Activated T-helper 17 cell treated with anti-CD3 and anti-CD28 coated beads, Interleukin-2, amount 50 U/mL, for 72 hours (primary cell): ENCODE measurements at regions not wholly inside any gene's neighbourhood (a gene's known extent, or its start where the extent isn't known, plus 50 kb on each side); places are given as distances from the start of the nearest gene placed in this dataset.
"Not testable (repeated sequence)": the region's sequence is repeated elsewhere in the genome, so short reads cannot be mapped to it uniquely, and the experiment has no call there.

ENCODE experiments used
- ATAC-seq: fragments of 150-1000 bp; cut with Tn5 transposase; replicated peaks from 2 replicates; pipeline ENCODE4 v1.10.0; 2021; ENCODE audit warnings: mild to moderate bottlenecking, moderate library complexity
- H3K27ac Mint-ChIP-seq: one replicate; pipeline ENCODE4 v1.8.0; 2022; ENCODE audit warnings: mixed read lengths
- H3K27me3 Mint-ChIP-seq: one replicate; pipeline ENCODE4 v1.8.0; 2022; ENCODE audit warnings: mixed read lengths
- H3K36me3 Mint-ChIP-seq: one replicate; pipeline ENCODE4 v1.8.0; 2022; ENCODE audit warnings: low read depth, mild to moderate bottlenecking, mixed read lengths
- H3K4me1 Mint-ChIP-seq: one replicate; pipeline ENCODE4 v1.8.0; 2022; ENCODE audit warnings: mixed read lengths
- H3K4me3 Mint-ChIP-seq: one replicate; pipeline ENCODE4 v1.8.0; 2022; ENCODE audit warnings: mild to moderate bottlenecking, mixed read lengths
- H3K9me3 Mint-ChIP-seq: one replicate; pipeline ENCODE4 v1.8.0; 2022; ENCODE audit warnings: mixed read lengths

- Mint-ChIP-seq H3K4me1 (no peaks in the 10 kb centered on the region), H3K27me3 (no peaks in the 10 kb centered on the region), H3K27ac (no peak overlapping the region), H3K4me3 (no peak overlapping the region), H3K9me3 (peaks cover 3% of the 10 kb centered on the region), H3K36me3 (no peaks in the 10 kb centered on the region)
- ATAC-seq: no peak
Observed at GRCh38 chr3:88996691-88997090, 110.7 kb upstream of the EPHA3 start.

DNA sequence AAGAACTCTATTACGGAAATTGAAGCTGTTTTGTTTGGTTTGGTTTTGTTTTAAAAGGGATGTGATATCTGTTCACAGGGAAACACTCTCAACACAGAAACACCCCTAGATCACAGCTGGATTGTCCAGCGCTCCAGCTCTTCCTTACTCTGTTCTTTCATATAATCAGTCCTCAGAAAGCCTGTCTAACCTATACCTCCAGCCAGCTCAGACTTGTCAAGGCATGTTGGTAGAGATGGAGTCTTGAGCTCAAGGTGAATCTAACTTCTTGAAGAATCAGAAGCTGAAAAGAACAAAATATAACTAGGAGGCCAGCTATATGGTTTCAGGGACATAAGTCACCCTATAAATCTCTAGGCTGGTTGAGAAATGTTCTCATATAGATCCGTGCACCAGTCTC is 110.2 kb upstream of the EPHA3 start:
- Mint-ChIP-seq H3K4me3 (no peak overlapping the region), H3K27me3 (no peaks in the 10 kb centered on the region), H3K9me3 (peaks cover 3% of the 10 kb centered on the region), H3K4me1 (no peaks in the 10 kb centered on the region), H3K36me3 (no peaks in the 10 kb centered on the region), H3K27ac (no peak overlapping the region)
- ATAC-seq: no peak

- H3K4me3 Mint-ChIP-seq: no peak overlapping the region
- ATAC-seq: no peak
Observed at GRCh38 chr3:89000886-89001285, 106.5 kb upstream of the EPHA3 start.

DNA sequence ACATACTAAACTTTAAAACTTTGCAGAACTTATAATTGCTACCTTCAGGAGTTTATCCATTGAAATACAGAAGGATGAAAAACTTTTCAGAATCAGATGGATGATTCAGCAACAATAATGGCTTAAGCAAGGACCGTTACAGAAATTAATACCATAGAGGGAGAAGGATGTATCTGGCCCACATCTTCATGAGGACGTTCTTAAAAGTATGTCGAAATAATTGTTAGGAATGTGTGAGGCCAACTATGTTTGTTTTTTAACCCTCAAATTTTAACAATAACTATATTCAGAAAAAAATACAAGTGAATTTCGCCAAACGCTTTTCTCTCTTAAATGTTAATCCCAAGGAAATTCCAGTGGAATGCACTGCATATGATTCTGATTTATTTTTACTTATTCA is 105.2 kb upstream of the EPHA3 start:
- Mint-ChIP-seq H3K4me1 (no peaks in the 10 kb centered on the region), H3K27ac (no peak overlapping the region), H3K36me3 (no peaks in the 10 kb centered on the region), H3K27me3 (no peaks in the 10 kb centered on the region), H3K4me3 (no peak overlapping the region), H3K9me3 (peaks cover 7% of the 10 kb centered on the region)
- ATAC-seq: no peak

More at GRCh38 chr3:89000886-89001285, 106.5 kb upstream of the EPHA3 start:
- Mint-ChIP-seq H3K27me3 (no peaks in the 10 kb centered on the region), H3K4me1 (no peaks in the 10 kb centered on the region), H3K36me3 (no peaks in the 10 kb centered on the region), H3K27ac (no peak overlapping the region), H3K9me3 (peaks cover 5% of the 10 kb centered on the region)

DNA sequence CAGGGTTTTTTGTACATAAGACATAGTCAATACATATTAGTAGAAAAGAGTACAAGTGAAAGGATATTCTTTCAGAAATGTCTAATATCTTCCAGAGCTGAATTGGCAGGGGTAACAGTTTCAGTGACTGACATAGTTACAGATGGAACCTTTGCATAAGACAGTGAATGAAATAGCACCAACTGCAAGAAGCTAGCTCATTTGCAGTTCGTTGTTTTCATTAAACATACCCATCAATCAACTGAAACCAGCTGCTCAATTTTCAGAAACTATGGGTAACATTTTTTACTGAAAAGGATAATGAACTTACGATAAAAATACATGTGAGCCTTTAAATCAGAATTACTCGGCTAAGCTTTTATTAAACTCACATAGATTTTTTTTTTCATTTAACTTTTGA is 93.9 kb upstream of the EPHA3 start:
- no peak for ATAC-seq
- peaks cover 15% of the 10 kb centered on the region for H3K9me3 Mint-ChIP-seq
- no peak overlapping the region for H3K4me3 Mint-ChIP-seq
- no peaks in the 10 kb centered on the region for H3K36me3 Mint-ChIP-seq
- H3K27ac Mint-ChIP-seq: no peak overlapping the region
- no peaks in the 10 kb centered on the region for H3K27me3 Mint-ChIP-seq
- H3K4me1 Mint-ChIP-seq: no peaks in the 10 kb centered on the region

DNA sequence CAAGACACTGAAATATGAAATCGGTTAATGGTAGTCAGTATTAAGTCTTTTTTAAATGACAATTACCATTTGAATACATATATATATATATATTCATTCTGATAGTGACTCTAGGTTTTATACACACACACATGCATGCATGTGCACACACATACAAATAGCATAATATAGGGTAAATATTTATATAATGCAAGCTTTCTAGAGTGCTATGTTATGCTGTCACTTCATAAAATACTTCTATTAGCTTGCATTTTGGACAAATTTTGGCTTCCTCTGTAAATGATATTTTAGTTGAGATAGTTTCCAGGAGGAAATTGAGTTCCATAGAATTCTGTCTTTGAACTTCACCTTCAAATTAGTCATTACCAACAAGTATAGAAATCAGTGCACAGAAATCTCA is 89.9 kb upstream of the EPHA3 start:
- H3K9me3 Mint-ChIP-seq: peaks cover 13% of the 10 kb centered on the region
- no peak for ATAC-seq
- H3K36me3 Mint-ChIP-seq: no peaks in the 10 kb centered on the region
- H3K27me3 Mint-ChIP-seq: no peaks in the 10 kb centered on the region
- no peak overlapping the region for H3K4me3 Mint-ChIP-seq
- no peak overlapping the region for H3K27ac Mint-ChIP-seq
- no peaks in the 10 kb centered on the region for H3K4me1 Mint-ChIP-seq

DNA sequence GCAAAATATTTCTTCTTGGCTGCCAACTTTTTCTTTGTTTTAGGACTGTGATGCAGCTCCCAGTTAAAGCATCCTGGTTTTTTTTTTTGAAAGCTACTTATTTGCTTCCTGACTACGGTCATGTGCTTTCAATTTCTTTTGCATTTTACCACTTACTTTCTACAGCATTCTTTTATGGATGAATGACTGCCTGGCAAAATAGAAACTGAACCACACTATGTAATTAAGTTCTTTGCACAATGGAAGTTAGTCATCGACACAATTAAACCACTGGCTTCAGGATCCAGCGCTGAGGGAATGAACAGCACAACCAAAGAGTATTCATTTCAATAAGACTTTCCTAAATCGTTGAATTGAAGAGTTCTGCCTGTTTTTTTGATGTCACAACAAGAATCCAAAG is 82.2 kb upstream of the EPHA3 start:
- ATAC-seq: no peak
- no peaks in the 10 kb centered on the region for H3K36me3 Mint-ChIP-seq
- no peak overlapping the region for H3K4me3 Mint-ChIP-seq
- H3K4me1 Mint-ChIP-seq: no peaks in the 10 kb centered on the region
- no peaks in the 10 kb centered on the region for H3K9me3 Mint-ChIP-seq
- no peak overlapping the region for H3K27ac Mint-ChIP-seq
- H3K27me3 Mint-ChIP-seq: no peaks in the 10 kb centered on the region

- ATAC-seq: no peak
- no peak overlapping the region for H3K4me3 Mint-ChIP-seq
- H3K27me3 Mint-ChIP-seq: no peaks in the 10 kb centered on the region
- H3K9me3 Mint-ChIP-seq: no peaks in the 10 kb centered on the region
- no peaks in the 10 kb centered on the region for H3K4me1 Mint-ChIP-seq
- H3K36me3 Mint-ChIP-seq: no peaks in the 10 kb centered on the region
- no peak overlapping the region for H3K27ac Mint-ChIP-seq
Observed at GRCh38 chr3:89032346-89033013, 74.9 kb upstream of the EPHA3 start.

- not testable (repeated sequence) for ATAC-seq, H3K27ac Mint-ChIP-seq, H3K4me3 Mint-ChIP-seq, H3K4me1 Mint-ChIP-seq, H3K36me3 Mint-ChIP-seq, H3K27me3 Mint-ChIP-seq, H3K9me3 Mint-ChIP-seq
Observed at GRCh38 chr3:89034723-89035122, 72.7 kb upstream of the EPHA3 start.

DNA sequence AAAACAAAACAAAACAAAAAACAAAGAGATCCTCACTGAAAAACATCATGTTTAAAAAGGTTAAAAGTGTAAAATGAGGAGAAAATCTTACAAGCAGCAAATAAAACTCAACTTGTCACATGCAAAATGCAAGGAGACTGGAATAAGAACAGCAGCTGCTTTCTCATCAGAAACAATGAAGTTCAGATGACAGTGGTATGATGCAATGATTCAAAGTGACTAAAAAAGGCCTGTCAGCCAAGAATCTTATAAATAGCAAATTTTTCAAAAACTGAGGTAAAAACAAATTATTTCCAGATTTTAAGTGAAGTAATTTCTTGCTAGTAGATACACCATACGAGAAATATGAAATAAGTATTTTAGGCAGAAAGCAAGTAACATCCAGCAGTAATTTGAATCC is 68.6 kb upstream of the EPHA3 start:
- Mint-ChIP-seq H3K36me3 (no peaks in the 10 kb centered on the region), H3K9me3 (no peaks in the 10 kb centered on the region), H3K4me1 (no peaks in the 10 kb centered on the region), H3K27ac (no peak overlapping the region), H3K27me3 (no peaks in the 10 kb centered on the region), H3K4me3 (no peak overlapping the region)
- ATAC-seq: no peak

GRCh38 chr3:89042236-89042835 is 65.1 kb upstream of the EPHA3 start:
- Mint-ChIP-seq H3K4me3 (no peak overlapping the region), H3K27ac (no peak overlapping the region), H3K36me3 (no peaks in the 10 kb centered on the region), H3K27me3 (no peaks in the 10 kb centered on the region), H3K4me1 (no peaks in the 10 kb centered on the region), H3K9me3 (no peaks in the 10 kb centered on the region)
- ATAC-seq: no peak

DNA sequence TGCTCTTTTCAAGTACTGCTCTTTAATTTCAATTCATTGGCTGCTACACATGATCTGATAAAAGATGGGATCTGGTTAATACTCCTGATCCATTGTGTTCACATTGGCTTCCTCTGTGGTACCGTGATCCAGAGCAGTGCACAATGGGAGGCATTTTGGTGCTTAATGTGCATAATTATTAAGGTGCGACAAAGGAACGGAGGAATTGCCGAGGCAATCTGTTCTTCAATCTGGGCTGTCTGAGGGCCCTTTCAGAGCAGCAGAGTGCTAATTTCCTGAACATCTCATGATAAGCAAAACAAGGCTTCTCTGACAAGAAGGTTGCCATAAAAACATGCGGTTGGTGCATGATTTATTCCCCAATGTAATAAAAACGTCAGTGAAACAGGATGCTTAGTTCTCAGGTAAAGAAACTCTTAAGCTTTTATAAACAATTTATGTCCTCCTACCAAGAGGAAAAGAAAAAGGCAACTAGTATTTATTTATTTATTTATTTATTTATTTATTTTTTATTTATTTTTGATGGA is 64.0 kb upstream of the EPHA3 start:
- Mint-ChIP-seq H3K27me3 (no peaks in the 10 kb centered on the region), H3K4me3 (no peak overlapping the region), H3K9me3 (no peaks in the 10 kb centered on the region), H3K36me3 (no peaks in the 10 kb centered on the region), H3K27ac (no peak overlapping the region), H3K4me1 (no peaks in the 10 kb centered on the region)
- ATAC-seq: no peak

DNA sequence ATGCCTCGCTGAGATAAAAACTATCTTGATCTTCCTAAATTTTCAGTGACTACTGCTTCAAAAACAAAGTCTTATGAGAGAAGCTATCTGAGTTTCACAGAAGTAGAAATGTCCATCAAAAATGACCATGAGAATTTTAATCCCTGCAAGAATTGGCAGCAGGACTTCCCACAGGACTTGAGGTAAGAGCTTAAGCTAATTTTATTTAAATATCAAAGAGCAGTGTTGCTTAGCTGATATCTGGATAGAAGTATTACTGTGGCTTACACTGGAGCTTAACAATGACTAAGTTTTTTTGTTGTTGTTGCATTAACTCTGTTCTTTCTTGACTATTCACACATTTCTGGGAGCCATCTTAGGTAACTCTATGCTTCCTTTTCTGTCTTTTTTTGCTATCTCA is 60.8 kb upstream of the EPHA3 start:
- Mint-ChIP-seq H3K27ac (no peak overlapping the region), H3K9me3 (no peaks in the 10 kb centered on the region), H3K27me3 (no peaks in the 10 kb centered on the region), H3K4me1 (no peaks in the 10 kb centered on the region), H3K4me3 (no peak overlapping the region), H3K36me3 (no peaks in the 10 kb centered on the region)
- no peak for ATAC-seq

- Mint-ChIP-seq H3K9me3 (no peaks in the 10 kb centered on the region), H3K4me1 (no peaks in the 10 kb centered on the region), H3K36me3 (no peaks in the 10 kb centered on the region), H3K4me3 (no peak overlapping the region), H3K27me3 (no peaks in the 10 kb centered on the region), H3K27ac (no peak overlapping the region)
- no peak for ATAC-seq
Observed at GRCh38 chr3:89049119-89049518, 58.3 kb upstream of the EPHA3 start.

- no peaks in the 10 kb centered on the region for H3K9me3 Mint-ChIP-seq
- no peak overlapping the region for H3K27ac Mint-ChIP-seq
- no peaks in the 10 kb centered on the region for H3K4me1 Mint-ChIP-seq
- ATAC-seq: no peak
- no peaks in the 10 kb centered on the region for H3K27me3 Mint-ChIP-seq
- no peaks in the 10 kb centered on the region for H3K36me3 Mint-ChIP-seq
- no peak overlapping the region for H3K4me3 Mint-ChIP-seq
Observed at GRCh38 chr3:89052386-89052785, 55.0 kb upstream of the EPHA3 start.
